GM23338 (cell line): ENCODE measurements at regions not wholly inside any gene's neighbourhood (a gene's known extent, or its start where the extent isn't known, plus 50 kb on each side); places are given as distances from the start of the nearest gene placed in this dataset.

ENCODE experiments used
- ATAC-seq: fragments of 200-7000 bp; cut with Tn5 transposase; 3 replicates; pipeline ENCODE4 v1.9.1; 2020
- DNase-seq: peaks from one replicate; pipeline ENCODE4 v3.0.0-alpha.2; 2015; ENCODE audit warnings: low spot score
- H2AFZ ChIP-seq: fragments of 200-600 bp; sonication (generic); 2 replicates; pipeline ENCODE4 v1.8.0; 2016; ENCODE audit warnings: antibody characterized with exemption, mild to moderate bottlenecking, moderate library complexity
- H3F3A ChIP-seq: fragments of 200-600 bp; sonication (generic); replicated peaks from 2 replicates; pipeline ENCODE4 v1.8.0; 2017; ENCODE audit warnings: antibody characterized with exemption, mixed run types, low read depth
- H3K27ac ChIP-seq: fragments of 200-600 bp; sonication (generic); 2 replicates; pipeline ENCODE4 v1.6.1; 2016; ENCODE audit warnings: low read depth
- H3K27me3 ChIP-seq: fragments of 200-600 bp; sonication (generic); 2 replicates; pipeline ENCODE4 v1.8.0; 2016; ENCODE audit warnings: mild to moderate bottlenecking, mixed run types, moderate library complexity; ENCODE audit not compliant: insufficient read depth
- H3K36me3 ChIP-seq: fragments of 200-600 bp; sonication (generic); 2 replicates; pipeline ENCODE4 v1.8.0; 2016; ENCODE audit warnings: mild to moderate bottlenecking; ENCODE audit not compliant: insufficient read depth
- H3K4me1 ChIP-seq: fragments of 200-600 bp; sonication (generic); 2 replicates; pipeline ENCODE4 v1.8.0; 2016; ENCODE audit warnings: mild to moderate bottlenecking, moderate library complexity; ENCODE audit not compliant: insufficient read depth
- H3K4me2 ChIP-seq: fragments of 200-600 bp; sonication (generic); 2 replicates; pipeline ENCODE4 v1.7.1; 2017; ENCODE audit warnings: mixed run types
- H3K4me3 ChIP-seq: fragments of 200-600 bp; sonication (generic); 2 replicates; pipeline ENCODE4 v1.6.1; 2016; ENCODE audit warnings: mixed run types
- H3K79me2 ChIP-seq: fragments of 200-600 bp; sonication (generic); replicated peaks from 2 replicates; pipeline ENCODE4 v1.8.0; 2017; ENCODE audit warnings: mild to moderate bottlenecking; ENCODE audit not compliant: insufficient read depth
- H3K9me2 ChIP-seq: fragments of 200-600 bp; sonication (generic); 2 replicates; pipeline ENCODE4 v1.8.0; 2017; ENCODE audit not compliant: insufficient read depth
- H4K20me1 ChIP-seq: fragments of 200-600 bp; sonication (generic); replicated peaks from 2 replicates; pipeline ENCODE4 v1.8.0; 2017; ENCODE audit warnings: mild to moderate bottlenecking; ENCODE audit not compliant: insufficient read depth
- H3K27ac Mint-ChIP-seq: 2 replicates; pipeline ENCODE4 v1.8.0; 2020; ENCODE audit warnings: inconsistent platforms, mild to moderate bottlenecking, moderate library complexity, mixed read lengths
- H3K27me3 Mint-ChIP-seq: 3 replicates; pipeline ENCODE4 v1.8.0; 2022; ENCODE audit warnings: low read depth, mild to moderate bottlenecking, moderate library complexity, mixed read lengths, inconsistent platforms; ENCODE audit not compliant: insufficient read depth, poor library complexity
- H3K36me3 Mint-ChIP-seq: 3 replicates; pipeline ENCODE4 v1.8.0; 2021; ENCODE audit warnings: low read depth, mild to moderate bottlenecking, inconsistent platforms, moderate library complexity, mixed read lengths
- H3K4me1 Mint-ChIP-seq: 3 replicates; pipeline ENCODE4 v1.8.0; 2020; ENCODE audit warnings: mild to moderate bottlenecking, inconsistent platforms, mixed read lengths
- H3K4me3 Mint-ChIP-seq: 3 replicates; pipeline ENCODE4 v1.8.0; 2021; ENCODE audit warnings: moderate library complexity, mild to moderate bottlenecking, inconsistent platforms, mixed read lengths
- H3K9me3 Mint-ChIP-seq: 3 replicates; pipeline ENCODE4 v1.8.0; 2020; ENCODE audit warnings: moderate library complexity, mild to moderate bottlenecking, inconsistent platforms, mixed read lengths
- ETS1 ChIP-seq: IDR thresholded peaks from 2 replicates; pipeline ENCODE4 v1.6.1; 2016; ENCODE audit warnings: antibody characterized with exemption
- EZH2 ChIP-seq: fragments of 200-600 bp; sonication (generic); IDR thresholded peaks from one replicate; pipeline ENCODE4 v1.8.0; 2017; ENCODE audit warnings: antibody characterized with exemption, mild to moderate bottlenecking, low read depth; ENCODE audit not compliant: unreplicated experiment
- POLR2AphosphoS5 ChIP-seq: IDR thresholded peaks from 2 replicates; pipeline ENCODE4 v1.6.1; 2016; ENCODE audit warnings: antibody characterized with exemption, low read depth
- ZNF331 ChIP-seq: fragments of 250-450 bp; sonication (Bioruptor Pico); IDR thresholded peaks from 2 replicates; pipeline ENCODE4 v1.5.0; 2020; ENCODE audit warnings: low read depth, mild to moderate bottlenecking, moderate library complexity
- TF ChIP-seq, protein P1 (sequence below), 2 experiments: fragments of 200-600 bp in 1 of 2; sonication (generic) in 1 of 2; conservative IDR thresholded peaks; 2 replicates each; pipeline versions ENCODE4 v1.5.1 to v1.6.1; 2016 to 2017; ENCODE audit warnings: antibody characterized with exemption in 2 of 2, low read depth in 2 of 2, mild to moderate bottlenecking in 2 of 2, moderate library complexity in 1 of 2

- TF ChIP-seq EZH2: no peak
- TF ChIP-seq POLR2AphosphoS5: no peak
- TF ChIP-seq ETS1: no peak
- TF ChIP-seq, protein P1, sequence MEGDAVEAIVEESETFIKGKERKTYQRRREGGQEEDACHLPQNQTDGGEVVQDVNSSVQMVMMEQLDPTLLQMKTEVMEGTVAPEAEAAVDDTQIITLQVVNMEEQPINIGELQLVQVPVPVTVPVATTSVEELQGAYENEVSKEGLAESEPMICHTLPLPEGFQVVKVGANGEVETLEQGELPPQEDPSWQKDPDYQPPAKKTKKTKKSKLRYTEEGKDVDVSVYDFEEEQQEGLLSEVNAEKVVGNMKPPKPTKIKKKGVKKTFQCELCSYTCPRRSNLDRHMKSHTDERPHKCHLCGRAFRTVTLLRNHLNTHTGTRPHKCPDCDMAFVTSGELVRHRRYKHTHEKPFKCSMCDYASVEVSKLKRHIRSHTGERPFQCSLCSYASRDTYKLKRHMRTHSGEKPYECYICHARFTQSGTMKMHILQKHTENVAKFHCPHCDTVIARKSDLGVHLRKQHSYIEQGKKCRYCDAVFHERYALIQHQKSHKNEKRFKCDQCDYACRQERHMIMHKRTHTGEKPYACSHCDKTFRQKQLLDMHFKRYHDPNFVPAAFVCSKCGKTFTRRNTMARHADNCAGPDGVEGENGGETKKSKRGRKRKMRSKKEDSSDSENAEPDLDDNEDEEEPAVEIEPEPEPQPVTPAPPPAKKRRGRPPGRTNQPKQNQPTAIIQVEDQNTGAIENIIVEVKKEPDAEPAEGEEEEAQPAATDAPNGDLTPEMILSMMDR (conservative IDR thresholded peaks at IDR 0.05; ENCODE audit: low read depth in 2 of 2): no peak
Observed at GRCh38 chr18:27847412-27847811, 329.5 kb downstream of the CDH2 start (continued).

GRCh38 chr18:27845897-27846296 lies 331.0 kb downstream of the CDH2 start:
- Histone ChIP-seq H3K79me2 (no peaks in the 10 kb centered on the region), H4K20me1 (no peaks in the 10 kb centered on the region), H2AFZ (no peak overlapping the region), H3K4me1 (no peaks in the 10 kb centered on the region), H3F3A (no peaks in the 10 kb centered on the region), H3K4me3 (no peak overlapping the region), H3K27ac (no peak overlapping the region), H3K36me3 (no peaks in the 10 kb centered on the region), H3K9me2 (peaks cover 11% of the 10 kb centered on the region; the same call in 1 of the 2 replicates), H3K4me2 (no peak overlapping the region), H3K27me3 (no peaks in the 10 kb centered on the region)
- Mint-ChIP-seq H3K4me1 (no peaks in the 10 kb centered on the region), H3K27ac (no peak overlapping the region), H3K4me3 (no peak overlapping the region), H3K9me3 (no peaks in the 10 kb centered on the region), H3K27me3 (no peaks in the 10 kb centered on the region), H3K36me3 (no peaks in the 10 kb centered on the region)
- DNase-seq (no peak), ATAC-seq (no peak)
- TF ChIP-seq, protein P1 (conservative IDR thresholded peaks at IDR 0.05; ENCODE audit: low read depth in 2 of 2): no peak

GRCh38 chr18:27843783-27844777 lies 332.9 kb downstream of the CDH2 start:
- peaks cover 11% of the 10 kb centered on the region; the same call in 1 of the 2 replicates for H3K9me2 ChIP-seq
- no peaks in the 10 kb centered on the region for H3K36me3 Mint-ChIP-seq
- no peak overlapping the region for H3K4me3 Mint-ChIP-seq
- H3K79me2 ChIP-seq: no peaks in the 10 kb centered on the region
- H2AFZ ChIP-seq: no peak overlapping the region
- H3K36me3 ChIP-seq: no peaks in the 10 kb centered on the region
- no peaks in the 10 kb centered on the region for H3K27me3 Mint-ChIP-seq
- no peak overlapping the region for H3K4me3 ChIP-seq
- H3K4me1 Mint-ChIP-seq: peaks cover 2% of the 10 kb centered on the region; the same call in 2 of the 3 replicates
- no peak overlapping the region for H3K27ac Mint-ChIP-seq
- no peaks in the 10 kb centered on the region for H4K20me1 ChIP-seq
- ATAC-seq (no peak), DNase-seq (no peak)
- no peak overlapping the region for H3K4me2 ChIP-seq
- H3K9me3 Mint-ChIP-seq: no peaks in the 10 kb centered on the region
- no peaks in the 10 kb centered on the region for H3F3A ChIP-seq
- H3K27ac ChIP-seq: no peak overlapping the region
- TF ChIP-seq POLR2AphosphoS5 (no peak), EZH2 (no peak), ZNF331 (CRISPR knock-in tag) (no peak)
- no peaks in the 10 kb centered on the region for H3K27me3 ChIP-seq
- H3K4me1 ChIP-seq: 0 out of 2 replicates have a peak, but pooled peaks cover under 1% of the 10 kb centered on the region
